HL-60 (cell line): ENCODE measurements at regions not wholly inside any gene's neighbourhood (a gene's known extent, or its start where the extent isn't known, plus 50 kb on each side); places are given as distances from the start of the nearest gene placed in this dataset.

Experiments
- DNase-seq, 2 experiments: peaks; one replicate each; pipeline ENCODE4 v3.0.0-alpha.2; 2010 to 2020; ENCODE audit warnings: low read depth in 1 of 2, low spot score in 1 of 2
- H3K27ac ChIP-seq: fragments of 250-450 bp; sonication (Bioruptor Pico); replicated peaks from 2 replicates; pipeline ENCODE4 v1.5.1; 2020; ENCODE audit warnings: mild to moderate bottlenecking, moderate library complexity
- H3K27me3 ChIP-seq: fragments of 250-450 bp; sonication (Bioruptor Pico); 2 replicates; pipeline ENCODE4 v1.5.1; 2021; ENCODE audit warnings: mild to moderate bottlenecking, moderate library complexity; ENCODE audit not compliant: insufficient read depth, poor library complexity, severe bottlenecking
- H3K4me3 ChIP-seq: replicated peaks from 2 replicates; pipeline ENCODE4 v1.5.1; 2011; ENCODE audit warnings: mild to moderate bottlenecking, control low read depth, low read length; ENCODE audit not compliant: insufficient read depth
- GABPA ChIP-seq: IDR thresholded peaks from 2 replicates; pipeline ENCODE4 v1.6.1; 2012; ENCODE audit warnings: low read depth
- POLR2AphosphoS5 ChIP-seq: IDR thresholded peaks from 2 replicates; pipeline ENCODE4 v1.6.1; 2012; ENCODE audit warnings: low read depth
- SPI1 ChIP-seq: IDR thresholded peaks from 2 replicates; pipeline ENCODE4 v1.6.1; 2012; ENCODE audit warnings: low read depth, mild to moderate bottlenecking, borderline replicate concordance
- TF ChIP-seq, protein P1 (sequence below): IDR thresholded peaks from 2 replicates; pipeline ENCODE4 v1.6.1; 2012; ENCODE audit warnings: low read depth; ENCODE audit not compliant: insufficient replicate concordance
- TF ChIP-seq, protein P2 (sequence below): IDR thresholded peaks from one replicate; pipeline ENCODE4 v1.5.1; 2011; ENCODE audit warnings: low read length, control low read depth, inconsistent platforms; ENCODE audit not compliant: insufficient read depth

DNA sequence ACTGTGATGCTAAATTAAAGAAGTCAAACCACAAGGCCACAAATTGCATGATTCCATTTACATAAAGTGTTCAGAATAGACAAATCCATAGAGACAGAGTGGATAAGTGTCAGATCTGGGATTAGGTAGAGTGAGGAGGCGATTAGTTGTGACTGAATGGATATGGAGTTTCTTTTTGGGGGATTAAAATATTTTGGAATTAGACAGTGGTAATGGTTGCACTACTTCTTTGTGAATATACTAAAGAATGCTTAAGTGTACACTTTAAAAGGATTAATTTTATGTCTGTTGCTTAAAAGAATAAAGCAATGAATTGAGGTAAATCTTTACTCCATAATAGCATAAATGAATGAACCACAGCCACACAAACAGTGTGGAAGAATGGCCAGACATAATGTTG lies 175.5 kb upstream of the CADM2 start:
- DNase-seq, result no peak
- Histone ChIP-seq H3K27me3 (no peaks in the 10 kb centered on the region), H3K27ac (no peak overlapping the region), H3K4me3 (no peak overlapping the region)
- TF ChIP-seq GABPA (no peak), POLR2AphosphoS5 (no peak), SPI1 (no peak)
- TF ChIP-seq, protein P1, sequence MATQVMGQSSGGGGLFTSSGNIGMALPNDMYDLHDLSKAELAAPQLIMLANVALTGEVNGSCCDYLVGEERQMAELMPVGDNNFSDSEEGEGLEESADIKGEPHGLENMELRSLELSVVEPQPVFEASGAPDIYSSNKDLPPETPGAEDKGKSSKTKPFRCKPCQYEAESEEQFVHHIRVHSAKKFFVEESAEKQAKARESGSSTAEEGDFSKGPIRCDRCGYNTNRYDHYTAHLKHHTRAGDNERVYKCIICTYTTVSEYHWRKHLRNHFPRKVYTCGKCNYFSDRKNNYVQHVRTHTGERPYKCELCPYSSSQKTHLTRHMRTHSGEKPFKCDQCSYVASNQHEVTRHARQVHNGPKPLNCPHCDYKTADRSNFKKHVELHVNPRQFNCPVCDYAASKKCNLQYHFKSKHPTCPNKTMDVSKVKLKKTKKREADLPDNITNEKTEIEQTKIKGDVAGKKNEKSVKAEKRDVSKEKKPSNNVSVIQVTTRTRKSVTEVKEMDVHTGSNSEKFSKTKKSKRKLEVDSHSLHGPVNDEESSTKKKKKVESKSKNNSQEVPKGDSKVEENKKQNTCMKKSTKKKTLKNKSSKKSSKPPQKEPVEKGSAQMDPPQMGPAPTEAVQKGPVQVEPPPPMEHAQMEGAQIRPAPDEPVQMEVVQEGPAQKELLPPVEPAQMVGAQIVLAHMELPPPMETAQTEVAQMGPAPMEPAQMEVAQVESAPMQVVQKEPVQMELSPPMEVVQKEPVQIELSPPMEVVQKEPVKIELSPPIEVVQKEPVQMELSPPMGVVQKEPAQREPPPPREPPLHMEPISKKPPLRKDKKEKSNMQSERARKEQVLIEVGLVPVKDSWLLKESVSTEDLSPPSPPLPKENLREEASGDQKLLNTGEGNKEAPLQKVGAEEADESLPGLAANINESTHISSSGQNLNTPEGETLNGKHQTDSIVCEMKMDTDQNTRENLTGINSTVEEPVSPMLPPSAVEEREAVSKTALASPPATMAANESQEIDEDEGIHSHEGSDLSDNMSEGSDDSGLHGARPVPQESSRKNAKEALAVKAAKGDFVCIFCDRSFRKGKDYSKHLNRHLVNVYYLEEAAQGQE, result no peak
- TF ChIP-seq, protein P2, sequence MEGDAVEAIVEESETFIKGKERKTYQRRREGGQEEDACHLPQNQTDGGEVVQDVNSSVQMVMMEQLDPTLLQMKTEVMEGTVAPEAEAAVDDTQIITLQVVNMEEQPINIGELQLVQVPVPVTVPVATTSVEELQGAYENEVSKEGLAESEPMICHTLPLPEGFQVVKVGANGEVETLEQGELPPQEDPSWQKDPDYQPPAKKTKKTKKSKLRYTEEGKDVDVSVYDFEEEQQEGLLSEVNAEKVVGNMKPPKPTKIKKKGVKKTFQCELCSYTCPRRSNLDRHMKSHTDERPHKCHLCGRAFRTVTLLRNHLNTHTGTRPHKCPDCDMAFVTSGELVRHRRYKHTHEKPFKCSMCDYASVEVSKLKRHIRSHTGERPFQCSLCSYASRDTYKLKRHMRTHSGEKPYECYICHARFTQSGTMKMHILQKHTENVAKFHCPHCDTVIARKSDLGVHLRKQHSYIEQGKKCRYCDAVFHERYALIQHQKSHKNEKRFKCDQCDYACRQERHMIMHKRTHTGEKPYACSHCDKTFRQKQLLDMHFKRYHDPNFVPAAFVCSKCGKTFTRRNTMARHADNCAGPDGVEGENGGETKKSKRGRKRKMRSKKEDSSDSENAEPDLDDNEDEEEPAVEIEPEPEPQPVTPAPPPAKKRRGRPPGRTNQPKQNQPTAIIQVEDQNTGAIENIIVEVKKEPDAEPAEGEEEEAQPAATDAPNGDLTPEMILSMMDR, result no peak

DNA sequence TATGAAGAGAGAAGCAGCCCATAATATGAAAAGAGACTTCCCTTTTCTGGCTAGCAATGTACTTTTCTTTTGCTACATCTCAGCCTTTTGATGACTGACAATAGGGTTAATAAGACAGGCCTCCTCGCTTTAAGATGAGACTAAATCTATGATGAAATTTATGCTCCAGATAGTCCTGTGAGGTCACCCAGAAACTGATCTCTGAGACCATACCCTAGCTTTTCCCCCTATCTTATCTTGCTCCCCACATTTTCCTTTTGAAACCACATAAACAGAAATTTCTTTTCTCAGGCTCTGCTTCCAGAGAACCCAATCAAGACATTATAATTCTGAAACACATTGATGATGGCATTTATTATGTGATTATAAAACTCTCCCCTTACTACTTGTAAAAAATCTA lies 168.8 kb upstream of the CADM2 start:
- DNase-seq, result no peak
- Histone ChIP-seq H3K4me3 (no peak overlapping the region), H3K27ac (no peak overlapping the region), H3K27me3 (no peaks in the 10 kb centered on the region)
- peak; percentile 59; the same call in 1 of the 2 replicates for TF ChIP-seq SPI1
- TF ChIP-seq, protein P1, result no peak
- no peak for TF ChIP-seq POLR2AphosphoS5
- TF ChIP-seq GABPA, result no peak
- TF ChIP-seq, protein P2, result no peak

DNA sequence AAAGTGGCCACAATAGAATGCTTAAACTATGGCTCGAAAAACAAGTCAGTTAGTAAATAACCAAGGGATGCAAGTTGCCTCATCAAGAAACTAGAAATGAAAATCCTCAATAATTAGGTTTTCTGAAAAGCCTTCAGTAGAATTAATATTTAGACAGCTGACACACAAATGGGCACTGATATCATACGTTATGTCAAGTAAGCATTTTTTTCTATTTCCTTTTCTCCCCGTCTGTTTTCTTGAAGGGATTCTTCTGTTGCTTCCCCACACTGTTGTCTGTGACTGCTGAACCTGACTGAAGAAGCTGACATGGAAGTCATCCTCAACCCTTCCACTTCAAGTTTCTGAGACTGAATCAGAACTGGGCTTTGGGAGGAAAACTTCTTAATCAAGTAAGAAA lies 151.8 kb upstream of the CADM2 start:
- Histone ChIP-seq H3K27me3 (no peaks in the 10 kb centered on the region), H3K4me3 (no peak overlapping the region), H3K27ac (no peak overlapping the region)
- TF ChIP-seq POLR2AphosphoS5, result no peak
- TF ChIP-seq, protein P2, result no peak
- no peak for TF ChIP-seq SPI1
- TF ChIP-seq, protein P1, result no peak
- TF ChIP-seq GABPA, result no peak
- no peak for DNase-seq
